HG03565 (cell line): ENCODE measurements at regions not wholly inside any gene's neighbourhood (a gene's known extent, or its start where the extent isn't known, plus 50 kb on each side); places are given as distances from the start of the nearest gene placed in this dataset.

ENCODE experiments used
- ATAC-seq: cut with Tn5 transposase; IDR thresholded peaks from one replicate; pipeline ENCODE4 v1.9.1; 2021; ENCODE audit warnings: mild to moderate bottlenecking, moderate library complexity; ENCODE audit not compliant: unreplicated experiment

DNA sequence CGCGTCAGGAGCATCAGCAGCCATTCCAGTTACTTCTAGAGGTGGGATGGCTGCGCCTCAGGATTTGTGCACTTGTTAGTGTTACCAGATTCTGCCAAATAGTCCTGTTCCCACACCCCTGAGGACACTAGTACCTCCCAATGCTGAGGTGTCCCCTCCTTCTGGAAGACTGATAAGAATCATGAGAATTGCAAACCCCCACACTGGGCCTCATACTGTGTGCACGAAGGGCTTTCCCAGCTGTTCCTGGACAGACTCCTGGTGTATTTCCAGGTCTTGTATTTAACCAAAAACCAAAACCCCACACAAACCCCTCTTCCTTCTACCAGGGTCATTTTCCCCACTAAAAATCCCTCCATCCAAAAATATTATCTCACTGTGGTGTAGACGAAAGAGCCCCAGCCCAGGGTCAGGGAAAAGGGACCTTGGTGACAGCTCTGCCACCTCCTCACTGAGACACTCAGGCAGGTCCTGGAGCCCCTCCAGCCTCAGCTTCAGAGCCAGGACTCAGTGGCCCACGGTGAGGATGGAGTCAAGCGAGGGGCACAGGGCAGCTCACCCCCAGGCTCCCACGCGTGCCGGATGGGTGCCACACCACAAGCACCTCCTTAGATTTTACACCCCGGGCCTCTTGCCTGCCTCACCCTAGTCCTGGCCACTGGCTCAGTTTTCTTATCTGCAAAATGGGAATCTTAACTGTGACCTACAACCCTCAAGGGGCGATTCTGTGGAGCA is 131.4 kb upstream of the RUNX3 start:
- no peak for ATAC-seq

- no peak for ATAC-seq
These were observed 127.1 kb upstream of the RUNX3 start for GRCh38 chr1:25057188-25057587.

- ATAC-seq = no peak
These were observed 126.5 kb upstream of the RUNX3 start for GRCh38 chr1:25056536-25056935.

DNA sequence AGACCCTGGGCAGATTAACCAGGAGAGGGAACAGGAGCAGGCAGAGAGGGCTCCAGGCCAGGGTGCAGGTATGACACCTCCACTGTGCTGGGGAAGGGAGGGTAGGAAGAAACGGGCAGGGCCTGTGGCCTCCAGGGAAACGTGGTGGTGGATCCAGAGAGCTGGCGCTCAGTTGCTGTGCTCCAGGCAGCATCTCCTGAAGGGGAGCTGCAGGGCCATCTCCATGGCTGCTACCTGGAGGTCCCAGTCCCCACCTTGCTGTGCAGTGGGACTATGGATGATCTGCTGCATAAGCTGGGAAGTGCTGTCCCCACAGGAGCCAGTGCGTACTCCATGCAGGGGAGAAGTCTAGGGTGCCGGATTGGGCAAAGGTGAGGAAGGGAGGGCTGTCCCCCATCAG is 125.9 kb upstream of the RUNX3 start:
- no peak for ATAC-seq

DNA sequence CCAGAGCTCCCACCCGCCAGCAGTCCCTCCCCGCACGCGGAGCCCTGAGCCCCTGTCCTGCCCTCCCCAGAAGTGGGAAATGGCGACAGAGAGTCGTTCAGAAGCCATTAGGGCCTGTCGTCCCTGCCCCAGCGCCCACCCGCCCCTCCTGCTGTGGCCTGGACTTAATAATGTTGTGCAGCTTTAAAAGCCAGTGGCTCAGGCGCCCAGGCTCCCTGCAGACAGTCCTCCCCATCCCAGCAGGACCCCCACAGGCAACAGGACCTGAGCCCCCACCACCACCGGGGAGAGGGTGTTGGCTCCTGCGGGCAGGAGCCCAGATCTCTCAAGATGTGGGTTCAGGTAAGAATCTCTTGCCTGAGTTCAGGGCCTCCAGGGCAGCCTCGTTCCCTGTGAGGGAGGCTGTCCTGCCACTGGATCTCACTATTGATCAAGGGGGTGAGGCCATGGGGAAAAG is 125.3 kb upstream of the RUNX3 start:
- ATAC-seq = no peak

DNA sequence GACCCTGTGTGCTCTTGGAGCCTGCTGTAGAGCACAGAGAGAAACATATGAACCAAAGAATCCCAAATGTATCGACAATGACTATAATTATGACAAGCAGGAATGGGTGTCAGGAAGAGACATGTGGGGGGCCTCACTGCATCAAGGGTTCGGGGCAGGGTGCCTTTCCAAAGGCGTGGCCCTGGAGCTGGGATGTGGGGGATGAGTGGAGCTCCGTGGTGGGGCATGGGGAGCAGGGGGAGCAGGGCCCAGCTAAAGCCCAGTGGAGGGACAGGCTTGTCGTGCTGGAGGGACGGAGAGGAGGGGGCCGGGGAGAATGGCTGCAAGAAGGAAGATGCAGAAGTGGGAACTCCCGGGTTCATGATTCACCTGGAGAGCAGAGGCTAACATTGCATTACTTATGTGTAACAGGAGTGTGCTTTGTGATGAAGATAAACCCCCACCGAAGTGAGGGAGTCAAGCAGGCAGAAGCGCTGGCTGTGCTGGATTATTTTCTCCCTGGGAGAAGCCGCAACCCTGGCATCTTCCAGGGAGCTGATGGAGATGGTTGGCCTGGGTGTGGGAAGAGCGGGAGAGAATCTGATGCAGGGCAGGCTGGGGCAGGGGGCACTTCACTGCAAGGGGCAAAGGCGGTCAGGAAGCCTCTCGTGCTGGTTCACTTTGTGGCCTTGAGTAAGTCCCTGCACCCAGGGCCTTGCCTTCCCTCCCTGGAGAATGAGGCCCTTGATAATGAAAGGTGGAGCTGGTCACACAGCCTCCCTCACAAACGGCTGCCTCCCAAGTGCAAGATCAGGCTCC is 124.6 kb upstream of the RUNX3 start:
- ATAC-seq = no peak

DNA sequence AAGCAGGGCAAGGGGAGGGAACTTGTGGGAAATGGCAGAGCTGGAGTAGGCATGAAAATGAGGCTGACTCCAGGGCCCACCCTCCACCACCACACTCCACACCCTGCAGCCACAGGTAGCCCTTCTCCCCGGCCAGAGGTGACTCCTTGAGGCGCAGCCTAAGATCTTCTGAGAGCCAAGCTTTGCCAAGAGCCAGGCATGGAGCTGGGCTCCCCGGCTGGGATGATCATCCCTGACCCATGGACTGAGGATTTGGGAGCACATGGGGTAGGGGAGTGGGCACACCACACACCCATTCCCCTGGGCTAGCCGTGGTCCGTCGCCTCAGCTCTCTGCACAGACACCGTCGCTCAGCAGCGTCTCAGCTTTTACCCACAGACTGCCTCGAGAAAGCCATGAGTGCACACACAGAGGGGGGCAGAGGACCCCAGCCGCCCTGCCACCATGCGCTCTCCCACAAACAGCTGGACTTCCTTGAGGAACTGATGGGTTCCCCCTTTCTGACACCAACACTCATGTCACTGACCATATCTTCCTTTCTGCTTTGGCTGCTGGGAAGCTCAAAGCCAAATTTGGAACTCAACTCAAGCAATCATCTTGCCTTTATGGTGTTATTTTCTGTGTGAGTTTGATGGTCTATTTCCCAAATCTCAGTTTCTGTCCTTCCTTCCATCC is 123.6 kb upstream of the RUNX3 start:
- ATAC-seq = no peak

DNA sequence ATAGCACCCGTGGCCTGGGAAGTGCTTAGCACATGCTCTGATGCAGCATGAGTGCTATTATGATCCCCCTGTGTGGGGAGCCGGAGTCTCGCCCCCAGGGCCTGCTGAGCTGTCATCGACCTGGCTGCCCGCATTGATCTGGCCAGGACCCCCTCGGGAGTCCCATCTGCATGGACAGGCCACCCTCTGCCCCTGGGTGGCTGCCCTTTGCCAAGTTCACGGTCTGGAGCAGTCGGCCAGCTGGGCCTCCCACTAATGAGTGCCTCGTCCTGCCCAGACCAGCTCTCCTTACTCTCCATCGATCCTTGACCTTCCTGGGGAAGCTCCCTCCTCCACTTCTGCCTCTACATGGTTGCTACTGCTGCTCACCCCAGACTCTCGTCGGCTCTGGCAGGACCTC is 121.8 kb upstream of the RUNX3 start:
- no peak for ATAC-seq

- no peak for ATAC-seq
These were observed 121.4 kb upstream of the RUNX3 start for GRCh38 chr1:25051504-25051903.

DNA sequence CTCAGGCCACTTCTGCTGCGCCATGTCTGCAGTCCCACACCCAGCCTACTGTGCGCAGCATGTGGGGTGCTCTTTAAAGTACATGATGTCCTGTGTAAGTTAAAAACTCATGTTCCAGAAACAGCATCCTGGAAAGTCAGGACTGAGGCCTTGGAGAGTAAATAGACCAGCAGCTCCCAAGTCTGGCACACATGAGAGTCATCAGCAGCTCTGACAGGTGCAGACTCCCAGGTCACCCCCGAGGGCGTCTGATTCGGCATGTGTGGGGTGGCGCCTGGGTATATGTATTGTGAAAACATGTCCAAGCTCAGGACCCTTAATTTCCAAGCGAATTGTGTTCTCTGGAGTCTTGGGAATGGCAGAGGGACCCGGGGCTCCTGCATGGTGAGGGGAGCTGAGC is 120.1 kb upstream of the RUNX3 start:
- ATAC-seq = no peak

GRCh38 chr1:25049190-25049589 is 119.1 kb upstream of the RUNX3 start:
- no peak for ATAC-seq

- ATAC-seq = no peak
These were observed 118.7 kb upstream of the RUNX3 start for GRCh38 chr1:25048728-25049127.

DNA sequence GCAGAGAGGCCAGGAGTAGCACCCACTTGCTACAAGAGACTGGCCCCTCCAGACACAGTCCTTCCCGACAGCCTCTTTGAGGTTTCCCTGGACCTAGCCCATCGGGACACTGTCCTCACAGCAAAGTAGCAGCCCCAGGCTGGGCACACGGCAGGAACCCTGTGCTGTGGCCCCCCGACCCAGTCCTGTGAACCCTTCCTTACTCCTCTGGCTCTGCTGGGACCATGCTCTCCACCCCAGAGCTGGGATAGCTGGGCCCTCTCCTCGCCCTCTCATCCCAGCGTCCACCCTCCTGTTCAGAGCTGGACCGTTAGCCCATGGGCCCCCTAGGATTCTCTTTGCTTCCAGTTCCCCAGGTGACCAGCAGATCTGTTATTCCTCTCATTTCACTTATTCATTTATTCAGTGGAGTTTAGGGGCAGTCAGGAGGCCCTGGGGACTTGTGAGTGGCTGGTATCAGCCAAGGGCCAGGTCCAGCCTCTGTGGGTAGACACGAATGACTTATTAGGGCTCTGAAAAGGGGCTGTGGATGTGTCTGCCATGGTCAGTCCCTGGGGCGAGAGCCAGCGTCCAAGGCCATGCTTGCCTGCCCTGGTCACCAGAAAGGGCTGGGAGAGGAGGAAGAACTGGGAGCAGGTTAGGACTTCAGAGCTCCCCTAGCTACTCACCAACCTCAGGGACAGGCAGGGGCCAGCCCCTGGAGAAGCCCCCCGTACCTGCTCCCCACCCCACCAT is 117.6 kb upstream of the RUNX3 start:
- ATAC-seq = no peak

- ATAC-seq = no peak
These were observed 116.1 kb upstream of the RUNX3 start for GRCh38 chr1:25046194-25046532.

GRCh38 chr1:25045480-25046193 is 115.6 kb upstream of the RUNX3 start:
- ATAC-seq = no peak

DNA sequence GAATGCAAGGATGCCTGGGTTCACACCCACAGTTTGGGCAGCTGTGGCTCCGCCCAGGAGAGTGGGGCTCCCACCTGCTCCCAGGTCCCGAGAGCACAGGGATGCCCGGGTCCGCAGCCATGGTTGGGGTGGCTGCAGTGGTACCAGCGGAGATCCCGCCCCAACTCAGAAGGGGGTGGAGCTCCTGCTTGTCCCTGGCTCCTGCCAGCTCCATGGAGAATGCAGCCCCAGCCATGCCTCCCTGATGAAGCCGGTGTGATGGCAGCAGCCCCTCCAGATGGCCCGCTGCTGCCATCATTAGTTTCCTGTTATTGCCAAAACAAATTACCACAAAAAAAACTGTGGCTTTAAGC is 113.1 kb upstream of the RUNX3 start:
- no peak for ATAC-seq

DNA sequence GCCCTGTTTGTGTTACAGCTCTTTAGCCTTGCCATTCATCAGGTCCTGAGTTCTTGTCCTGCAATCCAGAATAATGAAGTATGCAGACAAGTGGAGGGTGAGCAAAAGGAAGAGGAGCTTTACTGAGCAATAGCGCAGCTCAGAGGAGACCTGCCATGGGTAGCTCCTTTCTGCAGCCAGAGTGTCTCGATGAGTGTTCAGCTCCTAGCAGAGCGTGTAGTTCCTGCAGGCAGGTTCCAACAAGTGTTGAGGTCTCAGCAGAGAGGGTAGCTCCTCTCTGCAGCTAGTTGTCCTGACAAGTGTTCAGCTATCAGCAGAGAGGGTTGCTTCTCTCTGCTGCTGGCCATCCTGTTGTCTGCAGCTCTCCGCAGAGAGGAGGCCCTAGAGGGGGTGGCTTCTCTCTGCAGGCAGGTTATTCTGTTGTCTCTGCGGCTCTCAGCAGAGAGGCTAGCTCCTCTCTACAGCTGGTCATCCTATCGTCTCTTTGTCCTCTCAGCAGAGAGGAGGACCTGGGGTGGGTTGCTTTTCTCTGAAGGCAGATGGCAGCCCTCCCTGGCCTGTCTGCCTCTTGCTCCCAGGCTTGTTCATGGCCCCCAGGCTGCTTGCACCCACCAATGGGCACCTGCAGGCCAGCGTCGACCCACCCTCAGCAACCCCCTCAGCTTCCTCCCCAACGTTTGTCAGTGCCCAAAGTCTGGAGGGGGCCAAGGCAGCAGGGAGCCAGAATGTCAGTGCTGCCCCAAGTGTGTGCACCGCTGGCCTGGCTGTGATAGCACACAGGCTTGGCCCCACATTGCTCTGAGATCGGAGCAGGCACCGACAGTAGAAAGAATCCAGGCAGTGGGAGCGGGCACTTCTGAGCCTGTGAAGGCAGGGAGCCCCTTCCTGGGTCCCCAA is 112.5 kb upstream of the RUNX3 start:
- ATAC-seq = no peak

- ATAC-seq = no peak
These were observed 111.8 kb upstream of the RUNX3 start for GRCh38 chr1:25041916-25042315.

GRCh38 chr1:25040122-25040685 is 110.1 kb upstream of the RUNX3 start:
- ATAC-seq = no peak
